ENCODE measurements at regions not wholly inside any gene's neighbourhood (a gene's known extent, or its start where the extent isn't known, plus 50 kb on each side); places are given as distances from the start of the nearest gene placed in this dataset.
"Not testable (repeated sequence)": the region's sequence is repeated elsewhere in the genome, so short reads cannot be mapped to it uniquely, and the experiment has no call there.

DNA sequence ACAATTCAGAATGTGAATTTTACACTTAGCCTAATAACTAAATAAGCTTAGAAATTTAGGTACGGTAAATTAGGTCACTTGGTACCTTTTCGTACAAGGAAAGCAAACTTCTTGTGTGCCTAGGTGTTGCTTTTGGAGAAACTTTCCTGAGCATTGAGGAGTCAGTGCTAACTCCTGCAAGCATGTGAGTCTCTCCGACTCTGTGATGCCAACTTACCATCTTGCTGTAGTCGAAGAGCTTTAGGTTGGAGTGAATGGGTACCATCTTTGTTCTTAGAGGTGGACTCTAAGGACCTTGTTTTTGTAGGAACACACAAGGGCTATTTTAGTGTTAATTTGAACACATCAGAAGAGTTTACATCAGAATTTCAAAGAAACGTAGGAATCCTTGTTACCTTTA, 688.9 kb downstream of the USP25 start:
- no peak for DNase-seq (ENCODE audit: low read depth in 3 of 3)

DNA sequence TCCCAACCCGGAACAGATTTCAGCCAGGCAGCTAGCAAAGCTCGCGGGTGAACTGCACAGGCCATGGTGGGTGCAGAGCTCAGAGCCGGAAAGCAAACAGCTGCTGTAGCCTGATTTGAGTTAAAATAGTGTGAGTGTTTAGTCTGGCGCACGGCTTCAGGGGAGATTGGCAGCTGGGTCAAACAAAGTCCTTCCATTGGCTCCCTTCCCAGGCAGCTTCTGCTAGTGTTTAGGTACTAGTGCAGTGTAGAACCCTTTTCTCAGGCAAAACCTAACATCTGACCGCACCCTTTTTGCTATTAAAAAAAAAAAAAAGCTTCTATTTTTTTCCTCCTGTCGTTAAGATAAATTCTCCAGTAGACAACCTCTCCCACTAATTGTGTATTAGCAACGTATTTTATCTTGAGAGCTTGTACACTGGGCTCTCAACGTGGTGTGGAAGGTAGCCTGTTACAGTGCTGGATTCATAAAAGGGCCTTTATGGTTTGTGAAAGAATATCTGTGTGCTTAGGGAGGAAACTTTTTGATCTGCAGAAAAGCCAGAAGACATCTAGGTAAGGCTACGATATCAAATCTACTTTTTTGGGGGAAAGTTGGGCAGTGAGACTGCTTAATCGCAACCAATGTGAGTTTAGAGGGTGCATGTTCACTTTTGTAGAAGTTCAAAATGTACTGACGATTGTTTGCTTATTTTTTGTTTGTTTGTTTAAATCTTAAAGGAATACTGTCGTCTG, 689.6 kb downstream of the USP25 start:
- no peak for DNase-seq (ENCODE audit: low read depth in 3 of 3)

DNA sequence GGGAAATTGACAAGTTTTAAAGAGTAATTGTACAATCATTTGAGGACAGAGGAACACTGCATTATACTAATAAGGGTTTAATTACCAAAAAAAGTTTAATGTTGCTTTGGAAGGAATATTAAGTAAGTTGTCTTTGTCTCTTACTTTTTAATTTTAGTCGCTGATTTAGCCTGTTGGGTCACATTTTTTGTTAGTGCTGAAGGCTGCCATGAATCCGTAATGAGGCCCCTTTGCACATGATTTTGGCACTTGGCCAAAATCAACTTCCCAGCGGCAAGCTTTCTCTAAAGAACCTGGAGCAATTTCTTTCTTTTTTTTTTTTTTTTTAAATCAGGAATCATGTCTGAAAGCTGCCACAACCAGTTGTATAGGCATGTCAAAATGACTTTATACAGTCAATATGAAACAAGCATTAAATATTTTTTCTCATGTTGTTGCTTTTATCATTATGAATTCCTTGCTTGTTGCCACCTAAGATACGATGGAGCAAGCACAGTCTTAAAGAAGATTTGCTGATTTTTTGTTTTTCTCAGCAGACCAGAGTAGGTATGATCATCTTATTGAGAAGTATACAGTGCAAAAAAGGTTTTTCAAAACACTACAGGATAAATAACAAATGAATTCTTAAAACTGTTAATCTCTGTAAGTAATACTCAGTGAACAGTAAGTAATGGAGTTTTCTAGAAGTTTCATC, 690.4 kb downstream of the USP25 start:
- no peak for DNase-seq (ENCODE audit: low read depth in 3 of 3)

DNA sequence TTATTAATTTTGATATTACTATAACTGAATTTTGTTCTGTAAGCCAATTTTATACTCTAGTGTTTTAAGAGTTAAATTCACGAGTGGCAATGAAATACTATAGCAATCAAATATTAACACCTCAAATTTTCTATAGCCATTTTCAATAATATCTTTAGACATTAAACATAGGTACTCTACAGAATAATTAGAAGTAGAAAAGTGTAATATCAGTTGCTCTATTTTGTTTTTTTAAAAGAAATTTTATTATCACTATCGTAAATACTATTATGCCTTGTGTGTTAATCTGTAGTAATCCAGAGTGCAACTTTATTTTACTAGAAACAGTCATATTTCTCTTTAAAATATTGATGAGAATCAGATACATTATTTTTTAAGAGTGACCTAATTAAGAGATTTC, 691.2 kb downstream of the USP25 start:
- DNase-seq (ENCODE audit: low read depth in 3 of 3) = no peak

DNA sequence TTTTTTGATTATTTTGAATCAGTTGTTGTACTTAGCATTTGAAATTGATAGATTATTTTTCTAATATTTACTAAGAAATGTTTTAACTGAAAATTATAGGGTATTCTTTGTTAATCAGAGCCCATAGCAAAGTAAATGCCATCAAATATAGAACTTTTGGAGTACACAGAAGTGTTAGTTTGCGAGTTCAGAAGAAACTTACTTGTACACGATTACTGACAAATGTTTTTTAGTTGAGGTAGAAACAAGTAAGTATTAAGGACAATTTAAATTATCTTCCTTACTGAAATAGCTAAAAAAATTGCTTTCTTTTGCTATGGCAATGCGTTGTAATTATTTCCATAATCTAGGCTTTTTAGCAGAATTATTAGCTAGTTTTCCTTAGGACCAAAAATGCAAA, 692.2 kb downstream of the USP25 start:
- no peak for DNase-seq (ENCODE audit: low read depth in 3 of 3)

DNA sequence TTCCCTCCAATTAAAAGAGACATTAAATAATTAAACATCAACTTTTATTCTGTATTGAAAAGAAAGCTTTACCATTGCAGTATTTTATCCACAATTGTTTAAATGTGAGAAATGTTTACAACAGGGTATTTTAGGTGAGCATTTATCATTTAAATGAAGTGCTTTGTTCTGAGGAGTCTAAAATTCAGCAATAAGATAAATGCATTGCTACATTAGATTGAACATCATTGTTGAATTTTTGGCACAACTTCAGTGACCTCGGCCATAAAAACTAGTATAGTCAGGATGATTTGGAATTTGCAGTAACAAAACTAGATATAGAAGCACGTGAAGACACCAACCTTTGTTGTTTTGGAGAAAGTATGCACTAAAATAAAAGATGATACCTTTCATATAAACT, 692.9 kb downstream of the USP25 start:
- DNase-seq (ENCODE audit: low read depth in 3 of 3) = no peak

DNA sequence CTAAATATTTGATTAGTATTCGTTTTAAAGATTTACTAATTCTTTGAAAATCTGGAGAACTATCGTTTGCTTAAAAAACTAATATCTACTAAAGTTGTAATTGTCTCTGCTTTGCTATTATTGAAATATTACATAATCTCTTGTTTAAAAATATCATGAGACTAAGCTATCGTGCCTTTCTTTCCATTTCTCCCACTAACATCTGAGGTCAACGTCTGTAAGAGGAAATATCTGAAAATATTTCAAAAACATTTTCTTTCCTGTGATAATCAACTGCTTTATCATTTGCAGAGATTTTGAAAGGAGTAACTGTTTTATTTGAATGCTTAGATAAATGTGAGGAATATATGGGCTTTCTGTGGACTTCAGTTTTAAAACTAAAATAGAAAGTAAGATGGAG, 694.1 kb downstream of the USP25 start:
- no peak for DNase-seq (ENCODE audit: low read depth in 3 of 3)

DNA sequence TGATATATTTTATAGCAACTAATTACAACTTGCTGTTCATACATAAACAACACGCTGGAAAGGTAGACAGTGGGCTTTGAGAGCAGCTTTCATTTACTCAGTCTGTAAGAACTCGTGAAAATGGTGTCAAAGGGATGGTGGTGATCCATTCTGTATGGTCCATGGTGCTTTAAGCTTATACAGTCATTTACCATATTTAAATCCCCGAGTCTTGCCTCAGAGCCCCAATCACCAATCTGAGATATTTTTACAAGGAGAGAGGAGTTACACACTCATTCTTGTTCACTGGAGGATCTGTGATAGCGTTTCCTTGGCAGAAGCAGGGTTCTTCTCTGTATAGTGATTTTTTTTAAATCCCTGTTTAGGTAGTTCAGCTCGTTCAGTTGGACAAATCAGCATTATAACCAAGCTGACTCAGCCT, 694.6 kb downstream of the USP25 start:
- no peak for DNase-seq (ENCODE audit: low read depth in 3 of 3)

DNA sequence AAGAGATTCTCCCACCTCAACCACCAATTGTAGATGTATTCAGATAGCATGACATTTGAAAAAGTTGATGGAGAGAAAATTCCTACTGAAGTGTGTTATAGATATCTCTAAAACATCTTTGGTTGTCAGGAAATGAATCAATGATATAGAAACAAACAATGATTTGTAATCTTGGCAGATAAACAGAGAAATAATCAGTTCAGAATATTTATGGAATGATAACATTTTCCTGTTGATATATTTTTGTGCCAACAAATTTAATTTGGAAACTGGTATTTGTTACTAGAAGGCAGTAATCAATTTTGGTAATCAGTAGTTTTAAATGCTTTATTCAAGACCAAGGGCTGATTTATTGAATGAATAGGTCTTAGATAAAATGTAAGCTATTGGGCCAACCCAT, 695.6 kb downstream of the USP25 start:
- no peak for DNase-seq (ENCODE audit: low read depth in 3 of 3)

DNA sequence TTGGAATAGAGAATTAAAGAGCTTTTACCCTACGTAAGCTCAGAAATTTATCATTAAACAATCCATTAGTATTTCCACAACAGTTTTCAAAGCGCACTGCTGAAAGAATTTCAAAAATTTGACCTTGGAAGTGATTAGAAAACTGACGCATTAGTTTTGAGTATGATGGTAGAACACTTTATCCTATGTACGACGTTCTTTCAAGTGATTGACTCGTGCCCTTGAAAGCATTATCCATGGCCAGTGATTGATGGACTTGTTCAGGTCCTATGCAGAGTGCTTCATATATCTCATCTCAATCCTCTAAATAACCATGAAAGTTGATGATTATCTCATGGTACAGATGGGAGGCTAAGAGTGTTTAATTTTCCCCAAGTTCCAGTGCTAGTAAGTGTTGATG, 697.2 kb downstream of the USP25 start:
- DNase-seq (ENCODE audit: low read depth in 3 of 3) = no peak

DNA sequence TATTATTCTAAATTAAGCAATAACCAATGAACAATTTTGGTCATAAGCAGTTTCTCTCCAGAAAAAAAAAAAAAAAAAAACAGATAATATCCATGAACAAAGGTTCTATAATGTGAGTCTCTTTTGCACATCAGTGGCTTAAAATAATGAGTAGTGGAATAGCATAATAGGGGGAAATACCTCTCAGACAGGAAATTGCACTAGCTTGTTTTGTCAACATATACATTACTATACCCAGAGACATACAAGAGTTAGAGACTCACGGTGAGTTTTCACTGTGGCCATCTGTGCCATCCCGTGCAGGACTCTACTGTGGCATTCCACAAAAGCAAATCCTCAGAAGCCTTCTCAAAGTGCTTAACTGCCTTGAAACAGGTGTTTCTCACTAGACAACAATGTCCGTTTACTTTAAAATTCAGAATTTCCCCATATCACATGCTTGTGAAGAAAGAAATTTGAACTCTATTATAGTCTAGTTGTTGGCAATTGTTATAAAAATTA, 697.9 kb downstream of the USP25 start:
- DNase-seq (ENCODE audit: low read depth in 3 of 3) = no peak

DNA sequence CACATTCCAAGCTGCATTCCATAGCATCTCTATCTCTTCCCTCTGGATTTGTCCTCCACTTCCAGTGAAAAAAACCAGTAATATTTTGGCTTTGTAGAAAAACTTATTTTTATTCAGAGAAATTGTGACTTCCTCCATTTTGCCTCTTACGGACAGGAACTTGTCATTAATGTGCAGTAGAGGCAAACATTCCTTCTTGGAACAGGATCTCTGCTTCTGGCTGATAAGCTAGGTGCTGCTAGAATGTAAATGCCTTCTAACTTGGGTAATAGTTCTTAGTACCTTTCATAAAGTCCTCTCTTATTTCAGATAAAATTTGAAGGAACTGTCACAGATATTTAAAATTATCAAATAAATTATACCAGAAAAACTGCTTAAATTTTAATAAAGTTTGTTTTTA, 707.8 kb downstream of the USP25 start:
- DNase-seq (ENCODE audit: low read depth in 3 of 3) = no peak

DNA sequence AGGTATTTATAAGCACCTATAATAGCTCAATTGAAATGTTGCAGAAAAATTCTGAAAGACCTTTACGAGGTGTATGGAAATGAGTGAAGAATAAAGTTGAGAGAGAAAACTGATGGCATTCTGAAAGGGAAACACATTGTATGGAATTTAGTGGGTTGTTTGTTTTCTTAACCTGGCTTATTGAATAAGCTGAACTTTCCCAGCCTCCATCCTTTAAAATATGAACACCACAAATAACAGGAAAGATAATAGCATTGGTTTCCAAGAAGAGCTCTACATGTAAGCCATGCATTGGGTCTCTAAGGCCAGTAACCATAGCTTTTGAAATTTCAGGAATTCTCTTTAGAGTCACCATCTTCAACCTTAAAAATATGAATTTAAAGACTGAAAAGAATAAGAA, 709.0 kb downstream of the USP25 start:
- no peak for DNase-seq (ENCODE audit: low read depth in 3 of 3)

DNA sequence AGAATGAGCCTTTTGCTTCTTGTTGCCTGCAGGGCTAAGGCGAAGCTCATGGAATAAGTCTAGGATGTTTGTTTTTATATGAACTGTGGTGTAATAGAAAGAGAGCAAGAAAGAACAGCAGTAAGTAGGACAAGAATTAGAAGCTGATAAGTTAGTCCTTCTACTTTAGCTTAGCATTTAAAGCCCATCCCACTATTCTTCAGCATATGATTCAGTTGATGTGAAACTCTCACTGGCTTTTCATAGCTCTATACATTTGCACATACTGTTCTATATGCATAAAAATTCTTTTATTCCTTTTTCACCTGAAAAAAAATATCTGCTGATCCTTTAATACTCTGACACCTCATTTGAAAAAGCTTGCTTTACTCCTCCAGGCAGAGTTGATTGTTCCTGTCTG, 712.0 kb downstream of the USP25 start:
- DNase-seq (ENCODE audit: low read depth in 3 of 3) = no peak

DNA sequence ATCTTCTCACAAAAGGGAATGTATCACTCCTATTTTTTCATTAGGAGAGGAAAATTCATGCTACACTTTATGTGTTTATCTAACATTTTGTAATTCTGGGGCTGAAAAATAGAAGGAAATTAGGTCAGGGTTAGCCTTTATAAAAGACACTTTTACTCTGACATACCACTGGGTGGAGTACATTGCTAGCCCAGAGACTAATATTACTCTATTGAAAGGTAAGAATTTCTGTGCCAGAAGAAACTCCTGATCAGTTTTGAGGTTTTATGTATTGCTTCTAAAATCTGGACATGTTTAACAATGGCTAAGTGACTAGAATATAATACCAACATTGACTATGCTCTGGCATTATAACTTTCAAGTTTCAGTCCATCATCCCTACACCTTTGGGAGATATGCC, 724.6 kb downstream of the USP25 start:
- no peak for DNase-seq (ENCODE audit: low read depth in 3 of 3)

DNA sequence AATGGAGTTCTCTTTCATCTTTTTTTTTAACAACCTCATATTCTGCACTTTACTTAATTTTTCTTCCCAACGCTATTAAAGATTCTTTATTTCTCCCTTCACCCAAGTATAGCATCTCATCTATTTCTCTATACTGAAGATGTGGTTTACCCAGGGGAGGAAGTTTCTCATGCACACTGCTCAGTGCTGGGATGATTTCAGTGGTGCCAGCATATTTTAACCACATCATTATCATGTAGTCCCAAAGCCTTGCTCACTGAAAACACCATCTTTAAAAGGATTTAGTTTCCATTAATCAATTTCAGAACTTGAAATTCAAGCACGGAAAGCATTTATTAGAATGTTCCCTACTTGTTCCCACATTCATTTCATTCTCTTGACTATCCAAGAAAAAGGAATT, 725.7 kb downstream of the USP25 start:
- DNase-seq (ENCODE audit: low read depth in 3 of 3) = no peak

DNA sequence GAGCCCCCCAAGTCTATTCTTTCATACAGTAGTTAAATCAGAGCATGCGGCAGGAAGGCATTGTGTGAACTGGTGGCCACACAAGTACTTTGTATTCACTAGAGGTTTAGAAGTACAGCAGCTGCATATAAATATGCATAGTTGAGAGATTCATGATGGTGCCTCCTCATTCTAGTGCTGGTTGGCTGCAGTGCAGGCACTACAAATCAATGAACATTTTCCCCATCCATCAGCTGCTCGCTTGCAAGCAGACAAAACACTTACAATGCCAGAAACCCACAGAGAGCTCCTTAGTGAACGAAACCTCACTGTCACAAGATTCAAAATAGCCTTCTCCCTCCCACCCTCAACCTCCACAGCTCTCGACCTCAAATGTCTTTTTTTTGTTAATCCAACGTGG, 726.2 kb downstream of the USP25 start:
- no peak for DNase-seq (ENCODE audit: low read depth in 3 of 3)

DNA sequence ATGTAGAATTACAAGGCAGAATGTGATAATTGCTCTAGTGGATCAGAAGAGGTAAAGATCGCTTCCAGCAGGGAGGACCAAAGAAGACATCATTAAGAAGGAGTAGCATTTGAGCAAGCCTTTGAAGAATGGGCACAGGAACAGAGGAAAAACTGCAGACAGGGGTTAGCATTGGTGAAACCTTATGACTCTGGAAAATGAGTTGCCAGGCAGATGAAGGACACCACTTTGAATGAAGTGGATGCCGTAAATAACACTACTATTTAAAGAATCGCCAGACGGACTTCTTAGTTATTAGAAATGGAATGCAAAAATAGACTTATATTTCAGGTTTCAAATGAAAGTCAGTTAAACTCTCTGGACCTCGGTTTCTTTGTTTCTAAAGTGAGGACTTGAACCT, 727.7 kb downstream of the USP25 start:
- no peak for DNase-seq (ENCODE audit: low read depth in 3 of 3)

DNA sequence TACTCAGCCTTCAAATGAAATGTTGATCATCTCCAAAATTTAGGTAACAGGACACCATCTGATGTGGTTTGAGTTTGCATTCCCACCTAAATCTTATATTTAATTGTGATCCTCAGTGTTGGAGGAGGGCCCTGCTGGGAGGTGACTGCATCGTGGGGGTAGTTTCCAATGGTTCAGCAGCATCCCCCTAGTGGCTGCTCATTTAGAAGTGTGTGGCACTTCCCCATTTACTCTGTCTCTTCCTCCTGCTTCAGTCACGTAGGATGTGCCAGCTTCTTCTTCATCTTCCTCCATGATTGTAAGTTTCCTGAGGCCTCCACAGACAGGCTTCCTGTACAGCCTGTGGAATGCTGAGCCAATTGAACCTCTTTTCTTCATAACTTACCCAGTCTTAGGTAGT, 731.2 kb downstream of the USP25 start:
- no peak for DNase-seq (ENCODE audit: low read depth in 3 of 3)

DNA sequence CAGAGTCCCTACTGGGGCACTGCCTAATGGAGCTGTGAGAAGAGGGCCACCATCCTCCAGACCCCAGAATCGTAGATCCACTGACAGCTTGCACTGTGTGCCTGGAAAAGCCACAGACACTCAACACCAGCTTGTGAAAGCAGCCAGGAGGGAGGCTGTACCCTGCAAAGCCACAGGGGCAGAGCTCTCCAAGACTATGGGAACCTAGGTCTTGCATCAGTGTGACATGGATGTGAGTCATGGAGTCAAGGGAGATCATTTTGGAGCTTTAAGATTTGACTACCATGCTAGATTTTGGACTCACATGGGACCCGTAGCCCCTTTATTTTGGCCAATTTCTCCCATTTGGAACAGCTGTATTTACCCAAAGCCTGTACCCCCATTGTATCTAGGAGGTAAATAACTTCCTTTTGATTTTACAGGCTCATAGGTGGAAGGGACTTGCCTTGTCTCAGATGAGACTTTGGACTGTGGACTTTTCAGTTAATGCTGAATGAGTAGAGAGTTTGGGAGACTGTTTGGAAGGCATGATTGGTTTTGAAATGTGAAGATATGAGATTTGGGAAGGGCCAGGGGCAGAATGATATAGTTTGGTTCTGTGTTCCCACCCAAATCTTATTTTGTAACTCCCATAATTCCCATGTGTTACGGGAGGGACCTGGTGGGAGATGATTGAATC, 734.6 kb downstream of the USP25 start:
- DNase-seq (ENCODE audit: low read depth in 3 of 3) = not testable (repeated sequence)

DNA sequence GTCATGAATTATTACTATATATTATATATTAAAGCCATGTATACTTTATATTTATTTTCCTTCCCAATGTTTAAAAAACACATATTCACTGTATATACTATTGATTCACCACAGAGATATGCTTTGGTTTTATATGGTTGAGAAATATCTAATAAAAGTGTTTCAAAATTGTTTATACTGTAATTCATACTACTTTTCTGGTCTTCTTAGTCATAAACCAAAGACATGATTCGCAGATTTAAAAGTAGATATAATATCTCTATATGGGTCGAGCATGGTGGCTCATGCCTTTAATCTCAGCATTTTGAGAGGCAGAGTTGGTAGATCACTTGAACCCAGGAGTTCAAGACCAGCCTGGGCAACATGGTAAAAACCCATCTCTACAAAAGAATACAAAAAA, 738.4 kb downstream of the USP25 start:
- no peak for DNase-seq (ENCODE audit: low read depth in 3 of 3)

DNA sequence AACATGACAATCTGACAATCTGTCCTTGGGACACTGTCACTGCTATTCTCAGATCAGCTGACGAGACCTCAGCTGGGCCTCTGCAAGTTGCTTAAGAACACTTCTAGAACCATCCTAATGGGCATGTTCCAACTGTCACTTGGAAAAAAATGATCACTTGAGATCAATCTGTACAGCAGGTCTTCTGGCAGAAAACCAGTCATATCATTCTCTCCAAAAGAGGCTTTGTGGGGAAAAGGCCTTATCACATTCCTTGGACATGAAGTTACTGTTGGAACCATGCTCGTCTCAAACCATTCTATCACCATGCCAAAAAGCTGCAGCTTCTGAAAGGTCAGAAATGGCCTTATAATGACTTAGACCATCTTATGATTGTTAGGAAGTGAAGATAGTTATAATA, 744.2 kb downstream of the USP25 start:
- DNase-seq (ENCODE audit: low read depth in 3 of 3) = no peak
